HepG2 (cell line): ENCODE measurements at regions not wholly inside any gene's neighbourhood (a gene's known extent, or its start where the extent isn't known, plus 50 kb on each side); places are given as distances from the start of the nearest gene placed in this dataset.

Source experiments
- ATAC-seq: fragments of 200-7000 bp; cut with Tn5 transposase; 3 replicates; pipeline ENCODE4 v1.9.1; 2020; ENCODE audit warnings: mild to moderate bottlenecking, moderate library complexity
- BruUV-seq: library from RNA; stranded (reverse); fragments of 400-500 nt; replicated peaks from 2 replicates; lab custom pipeline; 2021; lab: Mats Ljungman, UMichigan
- CTCF ChIA-PET: fragments of 300-600 bp; formaldehyde crosslinking; extraction: SDS; loops from one replicate; lab custom pipeline; 2021; ENCODE audit warnings: low total read pairs, inconsistent platforms, low intra/inter-chr PET ratio; lab: Yijun Ruan, JAX
- POLR2A ChIA-PET: fragments of 350-600 bp; sonication (Branson Sonifier 250); formaldehyde crosslinking; loops from one replicate; lab custom pipeline; 2020; ENCODE audit warnings: antibody characterized with exemption, inconsistent platforms; lab: Yijun Ruan, JAX
- DNase-seq: peaks from one replicate; pipeline ENCODE4 v3.0.0-alpha.2; 2015; ENCODE audit warnings: low spot score
- FAIRE-seq: peaks from 3 replicates; lab custom pipeline; 2011; peaks lifted over from hg19 to GRCh38; lab: Jason Lieb, UNC
- H2AFZ ChIP-seq: one replicate; pipeline ENCODE4 v1.6.1; 2011; ENCODE audit warnings: low read length, inconsistent platforms
- H3K27ac ChIP-seq: fragments of 300-600 bp; 3 replicates; pipeline ENCODE4 v1.8.0; 2011; ENCODE audit warnings: mixed run types, mild to moderate bottlenecking, mixed read lengths, low read length, inconsistent platforms; ENCODE audit not compliant: insufficient read depth; ENCODE audit errors: extremely low read length
- H3K27me3 ChIP-seq, 2 experiments: fragments of 200-600 bp in 1 of 2; 2 replicates in 1 of 2; 3 replicates in 1 of 2; pipeline versions ENCODE4 v1.6.0 to v1.8.0; 2011; ENCODE audit warnings: low read length in 2 of 2, mild to moderate bottlenecking in 2 of 2, moderate library complexity in 2 of 2, inconsistent platforms in 1 of 2; ENCODE audit not compliant: insufficient read depth in 2 of 2, control insufficient read depth in 1 of 2
- H3K36me3 ChIP-seq, 2 experiments: fragments of 200-600 bp in 1 of 2; replicated peaks in 1 of 2; 2 replicates in 1 of 2; 3 replicates in 1 of 2; pipeline versions ENCODE4 v1.5.1 to v1.8.0; 2011; ENCODE audit warnings: low read length in 2 of 2, inconsistent platforms in 1 of 2; ENCODE audit not compliant: insufficient read depth in 2 of 2, control insufficient read depth in 1 of 2
- H3K4me1 ChIP-seq: 2 replicates; pipeline ENCODE4 v1.5.1; 2012; ENCODE audit warnings: low read length, inconsistent platforms; ENCODE audit not compliant: insufficient read depth
- H3K4me2 ChIP-seq: 2 replicates; pipeline ENCODE4 v1.6.0; 2011; ENCODE audit warnings: low read depth, low read length, inconsistent platforms
- H3K4me3 ChIP-seq, 3 experiments: fragments of 200-600 bp in 1 of 3; sonication (generic), shearing (Covaris generic) in 1 of 3; replicated peaks in 1 of 3; 2 replicates each; pipeline ENCODE4 v1.5.1; 2011 to 2016; ENCODE audit warnings: low read length in 3 of 3, inconsistent platforms in 2 of 3, low read depth in 2 of 3, mild to moderate bottlenecking in 2 of 3, control low read depth in 1 of 3, mixed read lengths in 1 of 3; ENCODE audit not compliant: insufficient read depth in 1 of 3
- H3K79me2 ChIP-seq: one replicate; pipeline ENCODE4 v1.6.1; 2011; ENCODE audit warnings: low read length, inconsistent platforms; ENCODE audit not compliant: insufficient read depth
- H3K9ac ChIP-seq: 2 replicates; pipeline ENCODE4 v1.6.0; 2011; ENCODE audit warnings: mild to moderate bottlenecking, low read depth, low read length, inconsistent platforms; ENCODE audit not compliant: insufficient read depth
- H3K9me3 ChIP-seq: 2 replicates; pipeline ENCODE4 v1.5.1; 2012; ENCODE audit warnings: mild to moderate bottlenecking, low read length
- H4K20me1 ChIP-seq: 2 replicates; pipeline ENCODE4 v1.6.0; 2011; ENCODE audit warnings: inconsistent platforms, mild to moderate bottlenecking, low read length, moderate library complexity; ENCODE audit not compliant: insufficient read depth
- MLXIP ChIP-seq: sonication (generic); formaldehyde crosslinking; IDR thresholded peaks from 2 replicates; pipeline ENCODE4 v1.9.0; 2021; ENCODE audit warnings: missing genetic modification reagents, borderline replicate concordance
- RFXAP ChIP-seq: sonication (generic); formaldehyde crosslinking; IDR thresholded peaks from 2 replicates; pipeline ENCODE4 v1.4.0; 2020; ENCODE audit warnings: missing genetic modification reagents, borderline replicate concordance
- SYNCRIP ChIP-seq: fragments of 200-400 bp; formaldehyde crosslinking; IDR thresholded peaks from 2 replicates; pipeline ENCODE4 v1.6.1; 2018; ENCODE audit warnings: mild to moderate bottlenecking, low read depth, low read length; ENCODE audit not compliant: insufficient read depth
- ZBTB43 ChIP-seq: sonication (generic); formaldehyde crosslinking; conservative IDR thresholded peaks from 2 replicates; pipeline ENCODE4 v1.4.0; 2020; ENCODE audit warnings: missing genetic modification reagents
- ZNF101 ChIP-seq: sonication (generic); formaldehyde crosslinking; IDR thresholded peaks from 2 replicates; pipeline ENCODE4 v1.4.0; 2020; ENCODE audit warnings: mild to moderate bottlenecking, low read depth, missing genetic modification reagents, borderline replicate concordance
- ZNF205 ChIP-seq: IDR thresholded peaks from 2 replicates; pipeline ENCODE4 v1.6.1; 2018; ENCODE audit warnings: missing biosample characterization, missing genetic modification reagents
- ZNF251 ChIP-seq: sonication (generic); formaldehyde crosslinking; IDR thresholded peaks from 2 replicates; pipeline ENCODE4 v1.9.0; 2021; ENCODE audit warnings: mild to moderate bottlenecking, missing genetic modification reagents
- ZNF253 ChIP-seq: sonication (generic); formaldehyde crosslinking; IDR thresholded peaks from 2 replicates; pipeline ENCODE4 v1.8.0; 2022; ENCODE audit warnings: mild to moderate bottlenecking, missing genetic modification reagents, borderline replicate concordance
- ZNF333 ChIP-seq: sonication (generic); formaldehyde crosslinking; IDR thresholded peaks from 2 replicates; pipeline ENCODE4 v1.4.0; 2020; ENCODE audit warnings: mild to moderate bottlenecking, missing genetic modification reagents, borderline replicate concordance
- ZNF607 ChIP-seq: sonication (generic); formaldehyde crosslinking; IDR thresholded peaks from 2 replicates; pipeline ENCODE4 v1.5.1; 2020; ENCODE audit warnings: missing genetic modification reagents, mild to moderate bottlenecking, borderline replicate concordance
- ZNF713 ChIP-seq: sonication (generic); formaldehyde crosslinking; IDR thresholded peaks from 2 replicates; pipeline ENCODE4 v1.4.0; 2020; ENCODE audit warnings: mild to moderate bottlenecking, missing genetic modification reagents
- ZNF766 ChIP-seq: sonication (generic); formaldehyde crosslinking; IDR thresholded peaks from 2 replicates; pipeline ENCODE4 v1.5.0; 2020; ENCODE audit warnings: missing genetic modification reagents, borderline replicate concordance
- WGBS: methylation state at CpG from one replicate; pipeline ENCODE4 v1.1.6; 2017; ENCODE audit warnings: low lambda C conversion rate; 5-methylcytosine and 5-hydroxymethylcytosine counted together
- in situ Hi-C: cut with HindIII; loops from 2 replicates; pipeline ENCODE4 v1.10.0; 2017; ENCODE audit warnings: low pct_unique_long_range_greater_than_20kb; ENCODE audit not compliant: extremely low pct_ligation_motif_present
- intact Hi-C: fragments of 100-400 bp; cut with micrococcal nuclease; formaldehyde crosslinking; loops from one replicate; pipeline ENCODE4 v1.10.0; 2022; ENCODE audit not compliant: unreplicated experiment

GRCh38 chr9:88196142-88196790, 58.0 kb upstream of the SPATA31C2 start:
- peaks cover 10% of the 10 kb centered on the region for H3K4me1 ChIP-seq
- H3K79me2 ChIP-seq = no peaks in the 10 kb centered on the region
- no peak overlapping the region for H2AFZ ChIP-seq
- in situ Hi-C loops = no loop called here
- ChIA-PET CTCF (no interaction called here), POLR2A (no interaction called here)
- no peak for ATAC-seq
- no peak overlapping the region for H3K9ac ChIP-seq
- FAIRE-seq = no peak
- H4K20me1 ChIP-seq = no peaks in the 10 kb centered on the region
- H3K4me3 ChIP-seq = no peak overlapping the region
- TF ChIP-seq ZNF333 = no peak
- TF ChIP-seq ZNF101 (CRISPR knock-in tag) = no peak
- no peak for TF ChIP-seq MLXIP (CRISPR knock-in tag)
- TF ChIP-seq ZNF251 (CRISPR knock-in tag) = no peak
- no TSS peak for BruUV-seq
- no peaks in the 10 kb centered on the region for H3K36me3 ChIP-seq
- no peaks in the 10 kb centered on the region for H3K27me3 ChIP-seq
- H3K9me3 ChIP-seq = no peaks in the 10 kb centered on the region
- DNase-seq = no peak
- no peak overlapping the region for H3K4me2 ChIP-seq
- 47% methylated on average over 5 of the region's 5 CpGs for WGBS
- intact Hi-C loops = no loop called here
- no peak overlapping the region for H3K27ac ChIP-seq

GRCh38 chr9:88193766-88194165, 55.5 kb upstream of the SPATA31C2 start:
- intact Hi-C loops = no loop called here
- 12% methylated on average over 6 of the region's 6 CpGs for WGBS
- Histone ChIP-seq H4K20me1 (no peaks in the 10 kb centered on the region), H3K36me3 (no peaks in the 10 kb centered on the region), H3K27me3 (no peaks in the 10 kb centered on the region), H3K4me3 (no peak overlapping the region), H3K79me2 (no peaks in the 10 kb centered on the region), H3K27ac (no peak overlapping the region), H3K4me1 (peaks cover 10% of the 10 kb centered on the region), H3K9me3 (no peaks in the 10 kb centered on the region), H3K9ac (no peak overlapping the region), H3K4me2 (peak overlapping the region; percentile 1; the same call in 1 of the 2 replicates), H2AFZ (no peak overlapping the region)
- BruUV-seq = no TSS peak
- no peak for ATAC-seq
- no peak for FAIRE-seq
- TF ChIP-seq ZNF205 (CRISPR knock-in tag) (0 out of 2 replicates have a peak, but pooled peaks have one; percentile 47), ZNF766 (no peak), ZNF253 (CRISPR knock-in tag) (no peak), SYNCRIP (no peak), ZBTB43 (CRISPR knock-in tag) (no peak), ZNF713 (CRISPR knock-in tag) (no peak), ZNF607 (CRISPR knock-in tag) (no peak), RFXAP (CRISPR knock-in tag) (no peak)
- DNase-seq = no peak
- ChIA-PET CTCF (no interaction called here), POLR2A (no interaction called here)
- in situ Hi-C loops = no loop called here
